MCF 10A (cell line): ENCODE measurements at regions not wholly inside any gene's neighbourhood (a gene's known extent, or its start where the extent isn't known, plus 50 kb on each side); places are given as distances from the start of the nearest gene placed in this dataset.

Experiments
- BruUV-seq: library from RNA; stranded (reverse); fragments of 400-500 nt; replicated peaks from 2 replicates; lab custom pipeline; 2021; lab: Mats Ljungman, UMichigan
- CTCF ChIA-PET: fragments of 300-600 bp; sonication (Branson Sonifier 250); formaldehyde crosslinking; extraction: SDS; loops from one replicate; lab custom pipeline; 2021; ENCODE audit warnings: antibody characterized with exemption, inconsistent platforms; lab: Yijun Ruan, JAX
- POLR2A ChIA-PET: fragments of 300-600, 350-650 bp; sonication (Branson Sonifier 250); formaldehyde crosslinking; extraction: SDS; loops from one replicate; lab custom pipeline; 2020; ENCODE audit warnings: antibody characterized with exemption, inconsistent platforms; lab: Yijun Ruan, JAX
- DNase-seq: peaks from one replicate; pipeline ENCODE4 v3.0.0-alpha.2; 2018; ENCODE audit not compliant: unreplicated experiment
- H3K27ac Mint-ChIP-seq: one replicate; pipeline ENCODE4 v1.8.0; 2022; ENCODE audit warnings: mild to moderate bottlenecking, low read depth, mixed read lengths; ENCODE audit not compliant: unreplicated experiment
- H3K27me3 Mint-ChIP-seq: one replicate; pipeline ENCODE4 v1.8.0; 2022; ENCODE audit warnings: mixed read lengths; ENCODE audit not compliant: insufficient read depth, unreplicated experiment
- H3K36me3 Mint-ChIP-seq: one replicate; pipeline ENCODE4 v1.8.0; 2022; ENCODE audit warnings: mild to moderate bottlenecking, moderate library complexity, mixed read lengths; ENCODE audit not compliant: insufficient read depth, unreplicated experiment
- H3K4me1 Mint-ChIP-seq: one replicate; pipeline ENCODE4 v1.8.0; 2022; ENCODE audit warnings: mixed read lengths; ENCODE audit not compliant: insufficient read depth, unreplicated experiment
- H3K4me3 Mint-ChIP-seq: one replicate; pipeline ENCODE4 v1.8.0; 2022; ENCODE audit warnings: mild to moderate bottlenecking, moderate library complexity, mixed read lengths; ENCODE audit not compliant: unreplicated experiment
- H3K9me3 Mint-ChIP-seq: one replicate; pipeline ENCODE4 v1.8.0; 2022; ENCODE audit warnings: mixed read lengths; ENCODE audit not compliant: unreplicated experiment
- intact Hi-C: fragments of 100-400 bp; cut with micrococcal nuclease; formaldehyde crosslinking; loops from 2 replicates; pipeline ENCODE4 v1.14.1; 2022
- TF ChIP-seq, protein P1 (sequence below): fragments of 200-600 bp; IDR thresholded peaks from one replicate; pipeline ENCODE4 v1.8.0; 2022; ENCODE audit warnings: antibody characterized with exemption, mild to moderate bottlenecking; ENCODE audit not compliant: unreplicated experiment

DNA sequence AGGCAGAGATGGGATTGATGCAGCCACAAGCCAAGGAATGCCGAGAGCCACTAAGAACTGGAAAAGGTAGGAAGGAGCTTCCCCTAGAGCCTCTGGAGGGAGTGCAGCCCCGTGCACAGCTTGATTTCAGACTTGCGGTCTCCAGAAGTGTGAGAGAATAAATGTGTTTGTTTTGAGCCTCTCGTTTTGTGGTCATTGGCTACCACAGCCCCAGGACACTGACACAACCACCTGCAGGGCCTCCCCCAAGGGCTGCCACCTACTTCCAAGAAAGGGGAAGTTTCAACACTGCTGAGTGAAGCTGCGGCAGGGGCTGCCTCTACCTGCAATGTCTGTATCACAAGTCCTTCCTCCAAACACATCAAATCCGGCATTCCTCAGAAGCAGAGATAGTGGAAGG lies 346.9 kb downstream of the C16orf95 start:
- Mint-ChIP-seq H3K27me3 (no peaks in the 10 kb centered on the region), H3K4me1 (peaks cover 3% of the 10 kb centered on the region), H3K27ac (no peak overlapping the region), H3K9me3 (peaks cover 8% of the 10 kb centered on the region), H3K36me3 (no peaks in the 10 kb centered on the region), H3K4me3 (no peak overlapping the region)
- ChIA-PET POLR2A (no interaction called here), CTCF (no interaction called here)
- TF ChIP-seq, protein P1, sequence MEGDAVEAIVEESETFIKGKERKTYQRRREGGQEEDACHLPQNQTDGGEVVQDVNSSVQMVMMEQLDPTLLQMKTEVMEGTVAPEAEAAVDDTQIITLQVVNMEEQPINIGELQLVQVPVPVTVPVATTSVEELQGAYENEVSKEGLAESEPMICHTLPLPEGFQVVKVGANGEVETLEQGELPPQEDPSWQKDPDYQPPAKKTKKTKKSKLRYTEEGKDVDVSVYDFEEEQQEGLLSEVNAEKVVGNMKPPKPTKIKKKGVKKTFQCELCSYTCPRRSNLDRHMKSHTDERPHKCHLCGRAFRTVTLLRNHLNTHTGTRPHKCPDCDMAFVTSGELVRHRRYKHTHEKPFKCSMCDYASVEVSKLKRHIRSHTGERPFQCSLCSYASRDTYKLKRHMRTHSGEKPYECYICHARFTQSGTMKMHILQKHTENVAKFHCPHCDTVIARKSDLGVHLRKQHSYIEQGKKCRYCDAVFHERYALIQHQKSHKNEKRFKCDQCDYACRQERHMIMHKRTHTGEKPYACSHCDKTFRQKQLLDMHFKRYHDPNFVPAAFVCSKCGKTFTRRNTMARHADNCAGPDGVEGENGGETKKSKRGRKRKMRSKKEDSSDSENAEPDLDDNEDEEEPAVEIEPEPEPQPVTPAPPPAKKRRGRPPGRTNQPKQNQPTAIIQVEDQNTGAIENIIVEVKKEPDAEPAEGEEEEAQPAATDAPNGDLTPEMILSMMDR: no peak
- intact Hi-C loops: no loop called here
- no peak for DNase-seq
- no TSS peak for BruUV-seq

DNA sequence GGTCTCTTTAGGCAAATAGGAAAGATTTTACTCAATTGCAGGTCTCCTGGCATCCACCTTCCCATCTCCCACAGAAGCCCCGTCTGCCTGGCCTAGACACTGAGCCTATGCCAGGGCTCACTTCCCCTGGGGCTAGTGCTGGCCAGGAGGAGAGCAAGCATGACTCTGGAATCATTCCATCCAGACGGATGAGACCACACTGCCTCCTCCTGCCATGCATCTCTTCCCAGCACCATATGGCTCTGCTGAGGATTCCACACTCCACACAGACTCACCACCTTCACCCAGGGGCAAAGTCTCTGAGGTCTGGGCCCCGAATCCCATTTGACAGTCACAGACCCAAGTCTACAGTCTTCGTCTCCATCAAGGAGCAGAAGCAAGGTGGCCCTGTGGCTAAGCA lies 346.5 kb downstream of the C16orf95 start:
- H3K36me3 Mint-ChIP-seq: no peaks in the 10 kb centered on the region
- TF ChIP-seq, protein P1: no peak
- H3K9me3 Mint-ChIP-seq: peaks cover 8% of the 10 kb centered on the region
- H3K27ac Mint-ChIP-seq: no peak overlapping the region
- CTCF ChIA-PET: no interaction called here
- no peaks in the 10 kb centered on the region for H3K27me3 Mint-ChIP-seq
- DNase-seq: no peak
- intact Hi-C loops: no loop called here
- H3K4me3 Mint-ChIP-seq: no peak overlapping the region
- POLR2A ChIA-PET: no interaction called here
- no TSS peak for BruUV-seq
- H3K4me1 Mint-ChIP-seq: peaks cover 5% of the 10 kb centered on the region

DNA sequence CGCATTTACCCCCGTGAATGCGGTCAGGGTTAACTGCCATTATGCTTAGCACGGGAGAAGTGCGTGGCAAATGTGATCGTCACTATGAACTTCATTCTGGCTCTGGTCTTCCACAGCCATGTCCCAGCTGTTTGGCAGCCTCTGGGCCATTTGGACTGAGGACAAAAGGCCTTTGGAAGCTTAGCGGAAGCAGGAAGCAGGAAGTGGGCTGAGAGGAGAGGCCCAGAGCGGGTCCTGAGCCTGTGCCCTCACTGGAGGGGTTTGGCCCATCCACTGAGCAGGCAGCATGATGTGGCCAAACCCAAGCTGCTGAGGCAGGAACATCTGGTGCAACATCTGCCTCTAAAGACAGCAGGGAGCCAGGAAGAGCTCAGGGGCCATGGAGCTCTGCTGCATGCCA lies 345.9 kb downstream of the C16orf95 start:
- DNase-seq: no peak
- intact Hi-C loops: no loop called here
- Mint-ChIP-seq H3K9me3 (peaks cover 8% of the 10 kb centered on the region), H3K4me3 (no peak overlapping the region), H3K36me3 (no peaks in the 10 kb centered on the region), H3K4me1 (peaks cover 5% of the 10 kb centered on the region), H3K27ac (no peak overlapping the region), H3K27me3 (no peaks in the 10 kb centered on the region)
- CTCF ChIA-PET: no interaction called here
- TF ChIP-seq, protein P1: no peak
- POLR2A ChIA-PET: no interaction called here
- BruUV-seq: no TSS peak

DNA sequence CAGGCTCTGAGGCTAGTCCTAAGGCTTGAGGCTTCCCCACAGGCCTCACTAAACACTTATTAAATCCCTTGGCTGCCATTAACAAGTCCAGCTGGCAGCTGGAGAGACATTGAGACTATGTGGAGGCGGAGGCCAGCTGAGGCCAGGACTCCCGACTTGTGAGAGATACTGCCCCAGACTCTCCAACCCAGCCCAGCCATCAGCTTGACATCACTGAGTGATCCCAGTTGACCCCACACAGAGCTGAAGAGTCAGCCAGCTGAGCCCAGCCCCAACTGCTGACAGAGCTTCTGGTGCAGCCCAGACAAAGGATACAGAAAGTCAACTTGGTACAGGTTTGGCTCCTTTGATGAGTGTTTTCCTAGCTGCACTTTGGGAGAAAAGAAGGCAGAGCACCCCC lies 343.1 kb downstream of the C16orf95 start:
- CTCF ChIA-PET: interaction anchor here (1.1 kb wide), 1 partner anchor 14 kb away, joined by 3 read pairs; no protein-coding TSS in a partner anchor

More for the DNA sequence above, 343.1 kb downstream of the C16orf95 start:
- BruUV-seq: no TSS peak
- POLR2A ChIA-PET: no interaction called here
- intact Hi-C loops: no loop called here
- no peak for DNase-seq
- TF ChIP-seq, protein P1: no peak
- H3K9me3 Mint-ChIP-seq: peaks cover 8% of the 10 kb centered on the region
- no peak overlapping the region for H3K27ac Mint-ChIP-seq
- peaks cover 2% of the 10 kb centered on the region for H3K27me3 Mint-ChIP-seq
- H3K4me3 Mint-ChIP-seq: no peak overlapping the region
- H3K4me1 Mint-ChIP-seq: peaks cover 5% of the 10 kb centered on the region
- H3K36me3 Mint-ChIP-seq: no peaks in the 10 kb centered on the region
